Mucosa of rectum (tissue), 2 donors: ENCODE measurements at regions not wholly inside any gene's neighbourhood (a gene's known extent, or its start where the extent isn't known, plus 50 kb on each side); places are given as distances from the start of the nearest gene placed in this dataset.

Source experiments
- H3K27ac ChIP-seq, 2 donors: one replicate each; pipeline ENCODE4 v1.7.0; 2013; ENCODE audit warnings: inconsistent platforms in 2 of 2, low read depth in 2 of 2, low read length in 2 of 2
- H3K27me3 ChIP-seq, 2 donors: one replicate each; pipeline ENCODE4 v1.7.0; 2013; ENCODE audit warnings: low read length in 2 of 2; ENCODE audit not compliant: control insufficient read depth in 2 of 2, insufficient read depth in 2 of 2
- H3K36me3 ChIP-seq, 2 donors: one replicate each; pipeline ENCODE4 v1.7.0; 2013; ENCODE audit warnings: low read length in 2 of 2; ENCODE audit not compliant: control insufficient read depth in 2 of 2, insufficient read depth in 2 of 2
- H3K4me1 ChIP-seq, 2 donors: one replicate each; pipeline ENCODE4 v1.7.0; 2013; ENCODE audit warnings: low read length in 2 of 2, mild to moderate bottlenecking in 1 of 2; ENCODE audit not compliant: control insufficient read depth in 2 of 2, insufficient read depth in 2 of 2
- H3K4me3 ChIP-seq, 2 donors: one replicate each; pipeline ENCODE4 v1.7.0; 2013; ENCODE audit warnings: low read length in 2 of 2
- H3K9ac ChIP-seq, 2 donors: one replicate each; pipeline ENCODE4 v1.7.0; 2013; ENCODE audit warnings: low read length in 2 of 2, low read depth in 1 of 2, mild to moderate bottlenecking in 1 of 2
- H3K9me3 ChIP-seq, 2 donors: one replicate each; pipeline ENCODE4 v1.7.0; 2013; ENCODE audit warnings: low read length in 2 of 2; ENCODE audit not compliant: control insufficient read depth in 2 of 2
- donor health status: healthy.
- donor health status: Normal muscosa, but diverticular disease.

DNA sequence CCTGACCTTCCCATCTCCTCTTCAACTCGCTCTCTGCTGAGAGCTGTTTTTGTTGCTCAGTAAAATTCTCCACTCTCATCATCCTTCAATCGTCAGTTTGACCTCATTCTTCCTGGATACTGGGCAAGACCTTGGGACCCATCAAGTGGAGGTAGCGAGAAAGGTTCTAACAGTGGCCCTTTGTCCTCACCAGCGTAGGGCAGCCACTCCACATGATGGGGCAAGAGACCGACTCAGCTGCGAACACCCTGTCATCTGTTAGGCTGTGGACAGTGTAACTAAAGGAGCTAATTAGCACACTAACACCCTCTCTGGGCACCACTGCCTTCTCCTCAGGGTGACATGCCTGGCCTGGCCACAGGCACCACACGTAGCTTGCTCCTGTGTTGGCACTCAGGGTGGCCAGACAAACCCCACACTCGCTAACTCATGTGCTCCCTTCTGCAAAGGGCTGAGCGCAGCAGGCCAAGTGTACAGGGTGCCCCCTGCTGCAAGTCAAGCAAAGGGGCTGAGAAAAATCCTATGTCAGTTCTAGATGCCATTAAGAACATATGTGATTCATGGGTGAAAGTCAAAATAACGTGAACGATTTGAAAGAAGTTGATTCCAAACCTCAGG, 1216.0 kb downstream of the SLITRK5 start:
- no peak overlapping the region for H3K4me3 ChIP-seq
- no peaks in the 10 kb centered on the region for H3K27me3 ChIP-seq
- H3K36me3 ChIP-seq = no peaks in the 10 kb centered on the region
- no peak overlapping the region for H3K9ac ChIP-seq
- H3K9me3 ChIP-seq = no peaks in the 10 kb centered on the region
- no peak overlapping the region for H3K27ac ChIP-seq
- H3K4me1 ChIP-seq = no peaks in the 10 kb centered on the region

DNA sequence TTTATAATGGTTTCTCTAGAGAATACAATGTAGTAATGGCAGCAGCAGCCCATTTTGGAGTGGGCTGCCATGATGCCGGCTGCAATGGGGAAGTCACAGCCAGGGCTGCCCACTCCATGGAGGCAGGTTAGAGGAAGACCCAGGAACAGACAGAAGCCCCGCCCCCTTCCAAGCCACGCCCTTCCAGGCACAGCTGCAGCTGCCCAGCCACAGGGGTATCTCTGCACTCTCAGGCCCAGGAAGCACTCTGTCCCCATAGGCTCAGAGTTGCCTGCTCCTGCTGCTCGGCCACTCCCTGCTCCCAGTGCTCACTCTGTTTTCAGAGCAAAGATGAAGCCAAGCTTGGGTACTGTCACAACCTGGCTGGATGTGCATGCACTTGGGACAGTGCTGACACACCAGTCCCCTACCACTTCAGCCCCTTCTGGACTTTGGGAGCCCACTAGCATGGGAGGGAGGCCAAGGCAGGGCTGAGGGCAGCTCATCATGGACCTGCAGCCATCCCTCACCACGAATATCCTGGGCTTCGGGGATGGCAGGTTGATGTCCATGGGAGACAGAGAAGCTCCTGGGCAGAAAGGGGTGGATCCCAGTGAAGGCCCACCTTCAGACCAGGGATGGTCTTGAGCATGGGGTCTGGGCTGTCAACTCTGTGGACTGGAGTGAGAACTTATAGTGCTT, 1224.2 kb downstream of the SLITRK5 start:
- H3K9me3 ChIP-seq = no peaks in the 10 kb centered on the region
- H3K4me3 ChIP-seq = no peak overlapping the region
- H3K27me3 ChIP-seq = no peaks in the 10 kb centered on the region
- no peak overlapping the region for H3K27ac ChIP-seq
- no peaks in the 10 kb centered on the region for H3K36me3 ChIP-seq
- H3K4me1 ChIP-seq = no peaks in the 10 kb centered on the region
- H3K9ac ChIP-seq = no peak overlapping the region

GRCh38 chr13:88896466-88896865, 1225.3 kb downstream of the SLITRK5 start:
- H3K27me3 ChIP-seq = no peaks in the 10 kb centered on the region
- H3K36me3 ChIP-seq = no peaks in the 10 kb centered on the region
- H3K27ac ChIP-seq = no peak overlapping the region
- H3K9ac ChIP-seq = no peak overlapping the region
- no peak overlapping the region for H3K4me3 ChIP-seq
- H3K4me1 ChIP-seq = no peaks in the 10 kb centered on the region
- no peaks in the 10 kb centered on the region for H3K9me3 ChIP-seq

DNA sequence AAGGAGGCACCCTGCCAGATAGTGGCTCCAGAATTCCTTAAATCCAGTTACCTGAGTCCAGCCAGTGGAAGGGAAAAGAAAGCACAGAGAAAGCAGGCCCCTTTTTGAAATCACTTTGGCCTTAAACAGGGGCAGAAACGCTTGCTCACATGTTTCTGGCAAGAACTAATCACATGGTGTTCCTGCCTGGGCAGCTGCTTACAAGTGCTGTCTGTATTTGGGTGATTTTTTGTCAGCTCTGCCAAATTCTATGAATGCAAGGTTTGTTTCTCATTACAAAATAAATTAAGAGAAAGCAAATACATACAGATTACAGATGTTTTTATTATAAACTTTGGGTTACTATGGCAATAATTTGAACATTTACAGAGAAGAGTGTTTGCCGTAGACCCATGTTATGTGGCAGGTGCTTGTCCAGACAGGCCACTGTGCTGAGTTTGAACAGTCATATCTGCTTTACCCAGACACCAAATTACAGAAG, 1237.8 kb downstream of the SLITRK5 start:
- Histone ChIP-seq H3K4me1 (no peaks in the 10 kb centered on the region), H3K27ac (no peak overlapping the region), H3K36me3 (no peaks in the 10 kb centered on the region), H3K9ac (no peak overlapping the region), H3K9me3 (no peaks in the 10 kb centered on the region), H3K4me3 (no peak overlapping the region), H3K27me3 (no peaks in the 10 kb centered on the region)

DNA sequence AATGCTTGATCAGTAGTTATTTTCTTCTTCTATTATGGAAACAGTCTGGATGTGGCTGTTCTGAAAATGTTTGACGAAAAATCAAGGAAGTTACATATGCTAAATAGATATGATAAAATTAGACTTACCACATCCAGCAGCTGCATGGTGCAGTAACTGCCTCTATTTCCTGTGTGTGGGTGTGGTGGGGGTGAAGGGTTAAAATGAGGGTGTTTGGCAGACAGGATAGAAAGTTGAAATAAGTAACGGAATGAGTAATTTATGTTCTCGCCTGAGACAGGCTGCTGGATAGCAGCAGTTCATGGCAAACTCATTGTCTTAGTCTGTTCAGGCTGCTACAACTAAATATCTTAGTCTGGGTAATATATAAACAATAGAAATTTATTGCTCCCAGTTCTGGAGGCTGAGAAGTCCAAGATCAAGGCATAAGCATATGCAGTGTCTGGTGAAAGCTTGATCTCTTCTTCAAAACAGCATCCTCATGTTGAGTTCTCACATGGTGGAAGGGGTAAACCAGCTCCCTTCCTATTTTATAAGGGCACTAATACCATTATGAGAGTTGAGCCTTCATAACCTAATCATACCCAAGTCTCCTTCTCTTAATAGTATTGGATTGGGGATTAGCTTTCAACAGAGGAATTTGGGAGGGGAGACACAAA, 1248.9 kb downstream of the SLITRK5 start:
- Histone ChIP-seq H3K4me1 (no peaks in the 10 kb centered on the region), H3K27ac (no peak overlapping the region), H3K9me3 (no peaks in the 10 kb centered on the region), H3K27me3 (no peaks in the 10 kb centered on the region), H3K36me3 (no peaks in the 10 kb centered on the region), H3K4me3 (no peak overlapping the region), H3K9ac (no peak overlapping the region)

- Histone ChIP-seq H3K27ac (no peak overlapping the region), H3K4me1 (no peaks in the 10 kb centered on the region), H3K4me3 (no peak overlapping the region), H3K9me3 (no peaks in the 10 kb centered on the region), H3K9ac (no peak overlapping the region), H3K27me3 (no peaks in the 10 kb centered on the region), H3K36me3 (no peaks in the 10 kb centered on the region)
These were observed 1254.8 kb downstream of the SLITRK5 start for GRCh38 chr13:88925954-88926353.

GRCh38 chr13:88926890-88927502, 1255.8 kb downstream of the SLITRK5 start:
- Histone ChIP-seq H3K9me3 (no peaks in the 10 kb centered on the region), H3K4me3 (no peak overlapping the region), H3K4me1 (no peaks in the 10 kb centered on the region), H3K36me3 (no peaks in the 10 kb centered on the region), H3K9ac (no peak overlapping the region), H3K27ac (no peak overlapping the region), H3K27me3 (no peaks in the 10 kb centered on the region)

GRCh38 chr13:88932950-88933349, 1261.8 kb downstream of the SLITRK5 start:
- no peaks in the 10 kb centered on the region for H3K4me1 ChIP-seq
- H3K27ac ChIP-seq = no peak overlapping the region
- no peaks in the 10 kb centered on the region for H3K27me3 ChIP-seq
- no peak overlapping the region for H3K4me3 ChIP-seq
- no peaks in the 10 kb centered on the region for H3K9me3 ChIP-seq
- H3K36me3 ChIP-seq = no peaks in the 10 kb centered on the region
- H3K9ac ChIP-seq = no peak overlapping the region

DNA sequence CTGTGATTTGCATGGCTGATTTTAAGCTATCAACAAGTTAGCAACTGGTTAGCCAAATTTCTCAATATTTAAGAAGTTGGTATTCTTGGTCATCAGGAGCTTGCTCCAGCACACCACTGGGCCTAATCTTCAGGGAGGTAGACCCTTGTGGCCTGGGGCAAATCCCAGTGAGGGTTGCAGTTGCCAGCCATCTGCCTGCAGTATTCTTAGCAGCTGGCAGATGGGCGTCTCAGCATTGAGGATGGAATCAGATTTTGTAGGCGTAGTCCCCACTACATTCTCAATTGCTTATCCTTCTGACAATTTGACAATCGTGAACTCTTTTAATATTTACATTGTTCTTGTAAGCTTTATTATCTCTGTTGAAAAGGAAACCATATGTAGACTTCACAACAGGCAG, 1266.2 kb downstream of the SLITRK5 start:
- Histone ChIP-seq H3K9me3 (no peaks in the 10 kb centered on the region), H3K27ac (no peak overlapping the region), H3K36me3 (no peaks in the 10 kb centered on the region), H3K4me1 (no peaks in the 10 kb centered on the region), H3K9ac (no peak overlapping the region), H3K27me3 (no peaks in the 10 kb centered on the region), H3K4me3 (no peak overlapping the region)

- no peak overlapping the region for H3K9ac ChIP-seq
- H3K36me3 ChIP-seq = no peaks in the 10 kb centered on the region
- H3K4me1 ChIP-seq = no peaks in the 10 kb centered on the region
- no peak overlapping the region for H3K4me3 ChIP-seq
- H3K9me3 ChIP-seq = no peaks in the 10 kb centered on the region
- no peaks in the 10 kb centered on the region for H3K27me3 ChIP-seq
- H3K27ac ChIP-seq = no peak overlapping the region
These were observed 1274.6 kb downstream of the SLITRK5 start for GRCh38 chr13:88945793-88946192.
